GM10847 (cell line): ENCODE measurements at regions not wholly inside any gene's neighbourhood (a gene's known extent, or its start where the extent isn't known, plus 50 kb on each side); places are given as distances from the start of the nearest gene placed in this dataset.

Source experiments
- POLR2A ChIP-seq: IDR thresholded peaks from 2 replicates; pipeline ENCODE4 v1.6.1; 2011; ENCODE audit not compliant: insufficient read length; ENCODE audit errors: extremely low read depth

- TF ChIP-seq POLR2A = no peak
These were observed 59.1 kb upstream of the NEDD9 start for GRCh38 chr6:11291582-11291981.

GRCh38 chr6:11290027-11290426 is 57.6 kb upstream of the NEDD9 start:
- no peak for TF ChIP-seq POLR2A

- no peak for TF ChIP-seq POLR2A
These were observed 55.6 kb upstream of the NEDD9 start for GRCh38 chr6:11288065-11288464.

GRCh38 chr6:11284996-11285395 is 52.5 kb upstream of the NEDD9 start:
- TF ChIP-seq POLR2A = no peak

GRCh38 chr6:11283629-11284028 is 51.2 kb upstream of the NEDD9 start:
- no peak for TF ChIP-seq POLR2A

GRCh38 chr6:11282875-11283274 is 50.4 kb upstream of the NEDD9 start:
- TF ChIP-seq POLR2A = no peak
